ENCODE measurements at regions not wholly inside any gene's neighbourhood (a gene's known extent, or its start where the extent isn't known, plus 50 kb on each side); places are given as distances from the start of the nearest gene placed in this dataset.

GRCh38 chr5:145704724-145705123, 130.4 kb downstream of the PRELID2 start:
- TF ChIP-seq CTCF (conservative IDR thresholded peaks at IDR 0.05; ENCODE audit: low read length) (no peak), EZH2phosphoT487 (IDR thresholded peaks at IDR 0.05; ENCODE audit: borderline replicate concordance) (no peak)
